OCI-LY3 (cell line): ENCODE measurements at regions not wholly inside any gene's neighbourhood (a gene's known extent, or its start where the extent isn't known, plus 50 kb on each side); places are given as distances from the start of the nearest gene placed in this dataset.
"Not testable (repeated sequence)": the region's sequence is repeated elsewhere in the genome, so short reads cannot be mapped to it uniquely, and the experiment has no call there.

Experiments
- H2AFZ ChIP-seq: fragments of 200-600, 300-600 bp; shearing (Covaris generic); 2 replicates; pipeline ENCODE4 v1.6.0; 2014; ENCODE audit warnings: antibody characterized with exemption, low read depth, low read length
- H3K27ac ChIP-seq: fragments of 200-600, 300-600 bp; sonication (generic); 2 replicates; pipeline ENCODE4 v1.5.1; 2014; ENCODE audit warnings: mild to moderate bottlenecking, low read length, moderate library complexity, mixed read lengths
- H3K27me3 ChIP-seq: fragments of 200-600, 300-600 bp; sonication (generic); 2 replicates; pipeline ENCODE4 v1.6.1; 2014; ENCODE audit warnings: low read depth, low read length, mixed read lengths
- H3K36me3 ChIP-seq: fragments of 200-600, 300-600 bp; sonication (generic); replicated peaks from 2 replicates; pipeline ENCODE3; 2014; ENCODE audit warnings: low read depth, low read length, mixed read lengths
- H3K4me1 ChIP-seq: fragments of 300-600, 200-600 bp; sonication (generic); 2 replicates; pipeline ENCODE4 v1.6.1; 2014; ENCODE audit warnings: low read length, mixed read lengths
- H3K4me2 ChIP-seq: fragments of 200-600, 300-600 bp; sonication (generic); 2 replicates; pipeline ENCODE4 v1.6.1; 2014; ENCODE audit warnings: low read length, mixed read lengths
- H3K4me3 ChIP-seq: fragments of 300-600, 200-600 bp; sonication (generic); 2 replicates; pipeline ENCODE4 v1.5.1; 2014; ENCODE audit warnings: antibody characterized with exemption, mild to moderate bottlenecking, low read length, moderate library complexity
- H3K79me2 ChIP-seq: fragments of 300-600, 200-600 bp; shearing (Covaris generic); 2 replicates; pipeline ENCODE4 v1.6.1; 2014; ENCODE audit warnings: mild to moderate bottlenecking, low read length, mixed read lengths
- H3K9ac ChIP-seq: fragments of 300-600, 200-600 bp; shearing (Covaris generic); 2 replicates; pipeline ENCODE4 v1.6.0; 2014; ENCODE audit warnings: mild to moderate bottlenecking, low read length, moderate library complexity
- H3K9me3 ChIP-seq: fragments of 200-600, 300-600 bp; shearing (Covaris generic); 2 replicates; pipeline ENCODE4 v1.6.1; 2014; ENCODE audit warnings: low read length, mixed read lengths; ENCODE audit not compliant: insufficient read depth
- H4K20me1 ChIP-seq: fragments of 200-600, 300-600 bp; sonication (generic); 2 replicates; pipeline ENCODE4 v1.6.1; 2016; ENCODE audit warnings: low read length, mixed read lengths; ENCODE audit not compliant: insufficient read depth
- EZH2phosphoT487 ChIP-seq: fragments of 200-600 bp; shearing (Covaris generic); IDR thresholded peaks from 2 replicates; pipeline ENCODE4 v1.6.1; 2018; ENCODE audit warnings: antibody characterized with exemption, mixed run types, low read depth
- TF ChIP-seq, protein P1 (sequence below): fragments of 200-600, 300-600 bp; sonication (generic); IDR thresholded peaks from 2 replicates; pipeline ENCODE4 v1.5.1; 2014; ENCODE audit warnings: antibody characterized with exemption, low read length, low read depth

DNA sequence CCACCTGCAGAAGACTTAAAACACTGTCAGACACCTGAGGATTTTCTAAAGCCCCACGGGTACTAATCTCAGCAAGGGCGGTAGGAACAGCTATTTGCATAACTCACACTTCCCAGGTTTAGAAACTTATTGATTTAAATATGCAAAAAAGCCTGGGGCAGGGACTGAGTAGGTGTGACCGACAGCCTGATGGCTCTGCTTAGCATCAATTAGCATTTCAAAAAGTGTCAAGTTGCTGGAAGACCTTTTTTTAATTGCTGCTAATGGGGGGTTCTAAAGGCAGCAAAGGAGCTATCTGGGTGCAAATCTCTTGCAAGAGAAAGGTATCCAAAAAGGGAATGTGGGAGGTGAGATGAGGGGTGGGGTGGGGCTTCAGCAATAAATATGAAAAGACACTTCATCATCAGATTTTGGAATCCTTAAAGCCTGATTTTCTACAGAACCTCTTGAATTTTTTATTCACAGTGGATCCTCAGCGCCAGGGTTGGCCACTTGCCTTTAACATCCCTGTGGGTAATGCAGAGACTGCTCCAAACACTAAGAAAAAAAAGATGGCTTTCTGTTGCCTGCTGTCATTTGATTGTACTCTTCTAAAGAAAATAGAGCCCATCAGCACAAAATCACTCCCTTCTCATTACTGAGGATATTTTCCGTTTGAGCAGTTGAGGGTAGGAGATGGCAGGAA is 121.1 kb upstream of the RMP24 start:
- H3K27ac ChIP-seq: no peak overlapping the region
- no peaks in the 10 kb centered on the region for H3K27me3 ChIP-seq
- no peak for TF ChIP-seq EZH2phosphoT487
- TF ChIP-seq, protein P1, sequence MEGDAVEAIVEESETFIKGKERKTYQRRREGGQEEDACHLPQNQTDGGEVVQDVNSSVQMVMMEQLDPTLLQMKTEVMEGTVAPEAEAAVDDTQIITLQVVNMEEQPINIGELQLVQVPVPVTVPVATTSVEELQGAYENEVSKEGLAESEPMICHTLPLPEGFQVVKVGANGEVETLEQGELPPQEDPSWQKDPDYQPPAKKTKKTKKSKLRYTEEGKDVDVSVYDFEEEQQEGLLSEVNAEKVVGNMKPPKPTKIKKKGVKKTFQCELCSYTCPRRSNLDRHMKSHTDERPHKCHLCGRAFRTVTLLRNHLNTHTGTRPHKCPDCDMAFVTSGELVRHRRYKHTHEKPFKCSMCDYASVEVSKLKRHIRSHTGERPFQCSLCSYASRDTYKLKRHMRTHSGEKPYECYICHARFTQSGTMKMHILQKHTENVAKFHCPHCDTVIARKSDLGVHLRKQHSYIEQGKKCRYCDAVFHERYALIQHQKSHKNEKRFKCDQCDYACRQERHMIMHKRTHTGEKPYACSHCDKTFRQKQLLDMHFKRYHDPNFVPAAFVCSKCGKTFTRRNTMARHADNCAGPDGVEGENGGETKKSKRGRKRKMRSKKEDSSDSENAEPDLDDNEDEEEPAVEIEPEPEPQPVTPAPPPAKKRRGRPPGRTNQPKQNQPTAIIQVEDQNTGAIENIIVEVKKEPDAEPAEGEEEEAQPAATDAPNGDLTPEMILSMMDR: no peak
- peaks cover 5% of the 10 kb centered on the region; the same call in 1 of the 2 replicates for H3K4me1 ChIP-seq
- H3K36me3 ChIP-seq: peaks cover 6% of the 10 kb centered on the region
- no peak overlapping the region for H3K9ac ChIP-seq
- peaks cover 6% of the 10 kb centered on the region; the same call in 1 of the 2 replicates for H3K9me3 ChIP-seq
- H3K4me2 ChIP-seq: no peak overlapping the region
- no peak overlapping the region for H2AFZ ChIP-seq
- H3K4me3 ChIP-seq: no peak overlapping the region
- H4K20me1 ChIP-seq: no peaks in the 10 kb centered on the region
- no peaks in the 10 kb centered on the region for H3K79me2 ChIP-seq

DNA sequence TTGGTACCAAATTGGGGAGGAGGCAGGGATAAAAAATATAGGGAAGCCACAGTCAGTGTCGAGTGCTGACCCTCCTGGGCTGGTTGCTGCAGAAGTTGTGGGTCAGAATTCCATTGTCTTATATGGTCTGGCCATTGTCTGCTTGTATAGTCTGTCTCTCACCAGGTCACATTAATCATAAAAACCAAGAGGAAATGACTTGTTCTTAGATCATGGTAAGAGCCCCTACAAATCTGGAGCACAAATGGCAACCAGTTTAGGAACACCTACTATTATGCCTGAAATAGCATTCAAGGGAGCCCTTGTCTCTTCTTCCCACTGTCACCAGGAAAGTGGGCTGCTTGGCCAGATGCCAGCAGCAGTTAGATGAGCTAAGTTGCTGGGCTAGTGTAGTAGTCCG is 119.7 kb upstream of the RMP24 start:
- Histone ChIP-seq H3K4me2 (no peak overlapping the region), H3K4me3 (no peak overlapping the region), H3K9me3 (peaks cover 6% of the 10 kb centered on the region; the same call in 1 of the 2 replicates), H3K36me3 (peaks cover 6% of the 10 kb centered on the region), H3K4me1 (peaks cover 5% of the 10 kb centered on the region; the same call in 1 of the 2 replicates), H3K27ac (no peak overlapping the region), H3K9ac (no peak overlapping the region), H3K79me2 (no peaks in the 10 kb centered on the region), H2AFZ (no peak overlapping the region), H4K20me1 (no peaks in the 10 kb centered on the region), H3K27me3 (no peaks in the 10 kb centered on the region)
- TF ChIP-seq, protein P1: no peak
- no peak for TF ChIP-seq EZH2phosphoT487

DNA sequence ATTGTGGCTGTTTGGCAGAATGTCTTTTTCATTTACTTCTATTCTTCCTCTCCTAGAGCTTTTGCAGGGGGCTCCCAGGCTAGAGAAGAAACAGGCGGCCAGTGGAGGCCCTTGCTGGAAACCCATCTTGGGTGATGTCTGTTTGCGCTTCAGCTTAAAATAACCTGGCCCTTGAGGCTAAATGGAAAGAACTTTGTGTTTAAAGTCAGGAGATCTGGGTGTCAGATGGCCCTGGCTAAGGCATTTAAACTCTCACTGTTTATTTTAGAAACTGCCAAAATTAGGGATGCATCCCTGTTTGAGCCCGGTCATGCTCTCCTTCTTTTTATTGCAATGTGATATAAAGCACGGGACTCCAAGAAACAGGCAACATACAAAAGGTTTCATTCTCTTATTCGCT is 118.4 kb upstream of the RMP24 start:
- Histone ChIP-seq H3K27ac (no peak overlapping the region), H3K36me3 (peaks cover 6% of the 10 kb centered on the region), H3K4me1 (peaks cover 5% of the 10 kb centered on the region; the same call in 1 of the 2 replicates), H3K9ac (no peak overlapping the region), H3K4me3 (no peak overlapping the region), H3K4me2 (no peak overlapping the region), H3K9me3 (peaks cover 6% of the 10 kb centered on the region; the same call in 1 of the 2 replicates), H4K20me1 (no peaks in the 10 kb centered on the region), H3K27me3 (no peaks in the 10 kb centered on the region), H3K79me2 (no peaks in the 10 kb centered on the region), H2AFZ (no peak overlapping the region)
- TF ChIP-seq, protein P1: no peak
- no peak for TF ChIP-seq EZH2phosphoT487

DNA sequence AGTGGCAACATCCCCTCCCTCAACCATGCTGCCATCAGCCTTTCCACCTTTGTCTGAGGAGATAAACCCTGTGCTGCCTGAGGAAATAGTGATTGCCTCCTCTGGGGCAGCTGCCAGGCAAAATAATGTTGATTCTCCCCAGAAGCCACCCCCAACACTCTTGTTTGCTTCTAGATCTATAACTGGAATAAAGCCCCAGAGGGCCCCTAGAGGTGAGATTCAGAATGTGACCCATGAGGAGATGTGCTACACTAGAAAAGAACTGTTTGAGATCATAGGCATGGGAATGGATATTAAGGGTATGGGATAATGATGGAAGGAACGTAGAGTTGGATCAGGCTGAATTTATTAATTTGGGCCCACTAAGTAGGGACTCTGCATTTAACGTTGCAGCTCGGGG is 116.3 kb upstream of the RMP24 start:
- Histone ChIP-seq H4K20me1 (no peaks in the 10 kb centered on the region), H3K4me1 (peaks cover 2% of the 10 kb centered on the region; the same call in 1 of the 2 replicates), H3K79me2 (no peaks in the 10 kb centered on the region), H3K27me3 (no peaks in the 10 kb centered on the region), H3K9ac (no peak overlapping the region), H3K4me3 (no peak overlapping the region), H2AFZ (no peak overlapping the region), H3K36me3 (peaks cover 6% of the 10 kb centered on the region), H3K27ac (no peak overlapping the region), H3K9me3 (peaks cover 6% of the 10 kb centered on the region; the same call in 1 of the 2 replicates), H3K4me2 (no peak overlapping the region)
- TF ChIP-seq, protein P1: no peak
- TF ChIP-seq EZH2phosphoT487: no peak

DNA sequence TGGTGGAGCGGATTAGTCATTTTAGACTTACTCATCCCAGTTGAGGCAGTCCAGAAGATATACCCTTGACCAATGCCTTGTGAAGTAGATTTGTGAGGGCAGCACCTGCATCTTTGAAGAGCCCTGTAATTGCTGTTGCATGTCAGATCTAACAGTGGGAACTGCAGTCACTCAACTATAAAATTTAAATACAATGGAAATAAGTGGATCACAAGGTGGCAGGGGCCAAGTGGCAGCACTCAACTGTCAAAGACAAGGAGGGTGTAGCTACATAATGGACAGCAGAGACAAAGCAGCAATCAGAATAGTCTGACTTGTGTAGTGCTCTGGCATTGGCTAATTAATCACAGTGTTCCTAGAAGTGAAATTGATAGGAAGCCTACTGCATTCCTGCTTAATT is 115.8 kb upstream of the RMP24 start:
- not testable (repeated sequence) for H3K4me2 ChIP-seq, H3K4me1 ChIP-seq, H2AFZ ChIP-seq, H3K9ac ChIP-seq, H3K9me3 ChIP-seq, H3K79me2 ChIP-seq, H3K27me3 ChIP-seq, H3K36me3 ChIP-seq, H4K20me1 ChIP-seq, H3K4me3 ChIP-seq, H3K27ac ChIP-seq

DNA sequence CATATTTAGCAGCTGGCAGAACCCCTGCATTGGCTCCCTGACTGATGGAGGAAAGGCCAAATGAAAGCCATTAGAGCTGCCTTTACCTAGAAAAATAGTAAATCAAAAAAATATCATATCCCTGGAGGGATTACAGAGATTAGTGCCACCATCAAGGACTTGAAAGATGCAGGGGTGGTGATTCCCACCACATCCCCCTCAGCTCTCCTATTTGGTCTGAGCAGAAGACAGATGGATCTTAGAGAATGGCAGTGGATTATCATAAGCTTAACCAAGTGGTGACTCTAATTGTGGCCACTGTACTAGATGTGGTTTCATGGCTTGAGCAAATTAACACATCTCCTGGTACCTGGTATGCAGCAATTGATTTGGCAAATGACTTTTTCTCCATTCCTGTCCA is 114.9 kb upstream of the RMP24 start:
- H2AFZ ChIP-seq, H3K9ac ChIP-seq, H3K27ac ChIP-seq, H3K9me3 ChIP-seq, H3K4me3 ChIP-seq, H3K27me3 ChIP-seq, H3K4me2 ChIP-seq, H3K79me2 ChIP-seq, H4K20me1 ChIP-seq, H3K36me3 ChIP-seq: not testable (repeated sequence)
- peaks cover 13% of the 10 kb centered on the region for H3K4me1 ChIP-seq
